Endothelial cell of umbilical vein (primary cell): ENCODE measurements at regions not wholly inside any gene's neighbourhood (a gene's known extent, or its start where the extent isn't known, plus 50 kb on each side); places are given as distances from the start of the nearest gene placed in this dataset.

Source experiments
- EZH2 ChIP-seq: IDR thresholded peaks from 2 replicates; pipeline ENCODE4 v1.6.1; 2012; ENCODE audit warnings: borderline replicate concordance, low read depth, mild to moderate bottlenecking, moderate library complexity, low read length, inconsistent platforms; ENCODE audit not compliant: severe bottlenecking
- JUN ChIP-seq: IDR thresholded peaks from 2 replicates; pipeline ENCODE4 v1.6.1; 2011; ENCODE audit warnings: borderline replicate concordance, low read depth; ENCODE audit not compliant: insufficient read length, insufficient read depth
- MYC ChIP-seq: IDR thresholded peaks from one replicate; pipeline ENCODE4 v1.6.1; 2011; ENCODE audit warnings: mild to moderate bottlenecking, low read depth, low read length
- POLR2A ChIP-seq: IDR thresholded peaks from 2 replicates; pipeline ENCODE4 v1.6.1; 2012; ENCODE audit warnings: low read depth, mild to moderate bottlenecking, control low read depth, low read length
- POLR2AphosphoS5 ChIP-seq: IDR thresholded peaks from 2 replicates; pipeline ENCODE4 v1.6.1; 2012; ENCODE audit warnings: low read depth, mild to moderate bottlenecking, control low read depth, low read length, moderate library complexity; ENCODE audit not compliant: insufficient read depth
- TF ChIP-seq, protein P1 (sequence below), 2 donors: IDR thresholded peaks; 1 replicate in 1 of 2; 2 replicates in 1 of 2; pipeline ENCODE4 v1.5.1; 2011; ENCODE audit warnings: low read length in 2 of 2, mild to moderate bottlenecking in 2 of 2, moderate library complexity in 2 of 2, control low read depth in 1 of 2, inconsistent platforms in 1 of 2, low read depth in 1 of 2; ENCODE audit not compliant: insufficient read depth in 1 of 2; ENCODE audit errors: extremely low read depth in 1 of 2
- TF ChIP-seq, protein P2 (sequence below): IDR thresholded peaks from 2 replicates; pipeline ENCODE4 v1.6.1; 2011; ENCODE audit not compliant: insufficient read depth, insufficient read length

- TF ChIP-seq, protein P1, sequence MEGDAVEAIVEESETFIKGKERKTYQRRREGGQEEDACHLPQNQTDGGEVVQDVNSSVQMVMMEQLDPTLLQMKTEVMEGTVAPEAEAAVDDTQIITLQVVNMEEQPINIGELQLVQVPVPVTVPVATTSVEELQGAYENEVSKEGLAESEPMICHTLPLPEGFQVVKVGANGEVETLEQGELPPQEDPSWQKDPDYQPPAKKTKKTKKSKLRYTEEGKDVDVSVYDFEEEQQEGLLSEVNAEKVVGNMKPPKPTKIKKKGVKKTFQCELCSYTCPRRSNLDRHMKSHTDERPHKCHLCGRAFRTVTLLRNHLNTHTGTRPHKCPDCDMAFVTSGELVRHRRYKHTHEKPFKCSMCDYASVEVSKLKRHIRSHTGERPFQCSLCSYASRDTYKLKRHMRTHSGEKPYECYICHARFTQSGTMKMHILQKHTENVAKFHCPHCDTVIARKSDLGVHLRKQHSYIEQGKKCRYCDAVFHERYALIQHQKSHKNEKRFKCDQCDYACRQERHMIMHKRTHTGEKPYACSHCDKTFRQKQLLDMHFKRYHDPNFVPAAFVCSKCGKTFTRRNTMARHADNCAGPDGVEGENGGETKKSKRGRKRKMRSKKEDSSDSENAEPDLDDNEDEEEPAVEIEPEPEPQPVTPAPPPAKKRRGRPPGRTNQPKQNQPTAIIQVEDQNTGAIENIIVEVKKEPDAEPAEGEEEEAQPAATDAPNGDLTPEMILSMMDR (IDR thresholded peaks at IDR 0.05; ENCODE audit: extremely low read depth in 1 of 2, insufficient read depth in 1 of 2, low read depth in 1 of 2, low read length in 2 of 2), result no peak
- TF ChIP-seq JUN (no peak), MYC (no peak), EZH2 (no peak), POLR2A (no peak), POLR2AphosphoS5 (no peak)
- TF ChIP-seq, protein P2, sequence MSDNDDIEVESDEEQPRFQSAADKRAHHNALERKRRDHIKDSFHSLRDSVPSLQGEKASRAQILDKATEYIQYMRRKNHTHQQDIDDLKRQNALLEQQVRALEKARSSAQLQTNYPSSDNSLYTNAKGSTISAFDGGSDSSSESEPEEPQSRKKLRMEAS, result no peak
Observed at GRCh38 chr15:80308002-80308401, 56.0 kb upstream of the CTXND1 start.
